Upper lobe of right lung (tissue), 1 donor: ENCODE measurements at regions not wholly inside any gene's neighbourhood (a gene's known extent, or its start where the extent isn't known, plus 50 kb on each side); places are given as distances from the start of the nearest gene placed in this dataset.

Experiments used
- ATAC-seq: fragments of 200-7000 bp; cut with Tn5 transposase; one replicate; pipeline ENCODE4 v1.9.1; 2020; ENCODE audit warnings: mild to moderate bottlenecking, moderate library complexity
- DNase-seq: peaks from one replicate; pipeline ENCODE4 v3.0.0-alpha.2; 2020
- H3K27ac ChIP-seq: fragments of 200-600 bp; one replicate; pipeline ENCODE4 v1.8.0; 2022
- H3K27me3 ChIP-seq: fragments of 200-600 bp; one replicate; pipeline ENCODE4 v1.8.0; 2022; ENCODE audit warnings: mild to moderate bottlenecking
- H3K36me3 ChIP-seq: fragments of 200-600 bp; one replicate; pipeline ENCODE4 v1.8.0; 2022
- H3K4me1 ChIP-seq: fragments of 200-600 bp; one replicate; pipeline ENCODE4 v1.8.0; 2022
- H3K4me3 ChIP-seq: fragments of 200-600 bp; one replicate; pipeline ENCODE4 v1.8.0; 2022; ENCODE audit warnings: mild to moderate bottlenecking
- H3K9me3 ChIP-seq: fragments of 200-600 bp; one replicate; pipeline ENCODE4 v1.8.0; 2022
- CTCF ChIP-seq: fragments of 200-600 bp; IDR thresholded peaks from one replicate; pipeline ENCODE4 v1.8.0; 2022; ENCODE audit warnings: antibody characterized with exemption
- intact Hi-C: fragments of 100-400 bp; cut with DNase I; formaldehyde crosslinking; loops from one replicate; pipeline ENCODE4 v1.11.0; 2022
- donor health status: DM: no; HTN: yes; CAD: no; lungs with severe emphysema.

- DNase-seq = no peak
- no peak for TF ChIP-seq CTCF
- Histone ChIP-seq H3K27me3 (no peaks in the 10 kb centered on the region), H3K9me3 (no peaks in the 10 kb centered on the region), H3K36me3 (no peaks in the 10 kb centered on the region), H3K4me1 (no peaks in the 10 kb centered on the region), H3K27ac (no peak overlapping the region), H3K4me3 (no peak overlapping the region)
- ATAC-seq = no peak
- intact Hi-C loops = no loop called here
Measured at GRCh38 chr20:48265791-48266190, 480.5 kb upstream of the SULF2 start.

DNA sequence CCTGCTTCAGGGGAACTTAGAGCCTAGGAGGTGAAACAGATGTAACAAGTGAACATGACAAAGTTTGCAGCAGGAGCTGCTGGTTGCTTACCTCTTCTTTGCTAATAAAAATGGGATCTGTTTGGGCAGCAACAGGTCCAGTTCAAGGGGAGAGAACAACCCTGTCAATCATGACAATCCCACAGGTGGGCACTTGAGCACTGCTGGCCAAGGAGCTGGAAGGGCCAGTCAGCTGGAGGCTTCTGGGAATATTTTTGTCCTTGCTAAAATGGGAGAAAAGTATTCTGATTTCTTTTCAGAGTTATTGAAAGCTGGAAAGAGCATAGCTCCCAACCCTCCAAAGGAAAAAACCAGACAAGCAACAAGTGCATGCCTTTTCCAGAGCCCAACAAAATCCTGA is 477.7 kb upstream of the SULF2 start:
- no peak for ATAC-seq
- Histone ChIP-seq H3K27ac (no peak overlapping the region), H3K4me3 (no peak overlapping the region), H3K4me1 (no peaks in the 10 kb centered on the region), H3K9me3 (no peaks in the 10 kb centered on the region), H3K36me3 (no peaks in the 10 kb centered on the region), H3K27me3 (no peaks in the 10 kb centered on the region)
- no peak for TF ChIP-seq CTCF
- intact Hi-C loops = no loop called here
- no peak for DNase-seq

- no peaks in the 10 kb centered on the region for H3K36me3 ChIP-seq
- ATAC-seq = no peak
- H3K9me3 ChIP-seq = no peaks in the 10 kb centered on the region
- no peak overlapping the region for H3K27ac ChIP-seq
- no peak overlapping the region for H3K4me3 ChIP-seq
- intact Hi-C loops = no loop called here
- no peaks in the 10 kb centered on the region for H3K4me1 ChIP-seq
- H3K27me3 ChIP-seq = no peaks in the 10 kb centered on the region
- DNase-seq = no peak
- no peak for TF ChIP-seq CTCF
Measured at GRCh38 chr20:48262466-48262865, 477.2 kb upstream of the SULF2 start.

- no peak overlapping the region for H3K4me3 ChIP-seq
- no peak overlapping the region for H3K27ac ChIP-seq
- H3K4me1 ChIP-seq = no peaks in the 10 kb centered on the region
- H3K9me3 ChIP-seq = no peaks in the 10 kb centered on the region
- ATAC-seq (no peak), DNase-seq (no peak)
- intact Hi-C loops = no loop called here
- no peaks in the 10 kb centered on the region for H3K36me3 ChIP-seq
- no peaks in the 10 kb centered on the region for H3K27me3 ChIP-seq
- no peak for TF ChIP-seq CTCF
Measured at GRCh38 chr20:48261398-48261910, 476.2 kb upstream of the SULF2 start.

- H3K4me1 ChIP-seq = no peaks in the 10 kb centered on the region
- H3K36me3 ChIP-seq = no peaks in the 10 kb centered on the region
- intact Hi-C loops = no loop called here
- no peaks in the 10 kb centered on the region for H3K27me3 ChIP-seq
- ATAC-seq = no peak
- no peak for TF ChIP-seq CTCF
- peaks cover 6% of the 10 kb centered on the region for H3K9me3 ChIP-seq
- DNase-seq = no peak
- no peak overlapping the region for H3K27ac ChIP-seq
- no peak overlapping the region for H3K4me3 ChIP-seq
Measured at GRCh38 chr20:48260129-48260756, 475.0 kb upstream of the SULF2 start.

- Histone ChIP-seq H3K36me3 (no peaks in the 10 kb centered on the region), H3K27ac (no peak overlapping the region), H3K9me3 (peaks cover 6% of the 10 kb centered on the region), H3K4me1 (no peaks in the 10 kb centered on the region), H3K4me3 (no peak overlapping the region), H3K27me3 (no peaks in the 10 kb centered on the region)
- no peak for TF ChIP-seq CTCF
- ATAC-seq (no peak), DNase-seq (no peak)
- intact Hi-C loops = no loop called here
Measured at GRCh38 chr20:48259456-48259855, 474.2 kb upstream of the SULF2 start.
